CD8-positive, alpha-beta memory T cell (primary cell): ENCODE measurements at regions not wholly inside any gene's neighbourhood (a gene's known extent, or its start where the extent isn't known, plus 50 kb on each side); places are given as distances from the start of the nearest gene placed in this dataset.

Experiments
- CTCF ChIA-PET: fragments of 350-600 bp; sonication (Branson Sonifier 250); formaldehyde crosslinking; loops from one replicate; lab custom pipeline; 2021; ENCODE audit warnings: antibody characterized with exemption; lab: Charles Lee
- POLR2A ChIA-PET: fragments of 350-600 bp; sonication (Branson Sonifier 250); formaldehyde crosslinking; loops from one replicate; lab custom pipeline; 2021; ENCODE audit warnings: antibody characterized with exemption; lab: Charles Lee
- DNase-seq, 5 donors: peaks; one replicate each; pipeline versions ENCODE4 v3.0.0 to v3.0.0-alpha.2; 2020 to 2022; ENCODE audit warnings: mixed read lengths in 1 of 5
- H3K27ac ChIP-seq: one replicate; pipeline ENCODE4 v1.7.0; 2013; ENCODE audit warnings: low read depth, mild to moderate bottlenecking, low read length, moderate library complexity
- H3K27me3 ChIP-seq: 2 replicates; pipeline ENCODE4 v1.7.0; 2013; ENCODE audit warnings: low read length, mild to moderate bottlenecking; ENCODE audit not compliant: insufficient read depth, poor library complexity, severe bottlenecking
- H3K36me3 ChIP-seq: 2 replicates; pipeline ENCODE4 v1.7.0; 2013; ENCODE audit warnings: mild to moderate bottlenecking, low read length, moderate library complexity; ENCODE audit not compliant: insufficient read depth
- H3K4me1 ChIP-seq: 2 replicates; pipeline ENCODE4 v1.7.0; 2013; ENCODE audit warnings: mild to moderate bottlenecking, low read length, moderate library complexity; ENCODE audit not compliant: insufficient read depth
- H3K4me3 ChIP-seq: 2 replicates; pipeline ENCODE4 v1.7.0; 2013; ENCODE audit warnings: mild to moderate bottlenecking, low read length
- H3K9me3 ChIP-seq: 2 replicates; pipeline ENCODE4 v1.7.0; 2013; ENCODE audit warnings: mild to moderate bottlenecking, low read length
- H3K27ac Mint-ChIP-seq, 8 donors: one replicate each; pipeline ENCODE4 v1.8.0; 2020 to 2021; ENCODE audit warnings: mixed read lengths in 8 of 8, mild to moderate bottlenecking in 6 of 8, inconsistent platforms in 3 of 8, moderate library complexity in 3 of 8
- H3K27me3 Mint-ChIP-seq, 2 donors: one replicate each; pipeline ENCODE4 v1.8.0; 2020 to 2021; ENCODE audit warnings: mixed read lengths in 2 of 2, mild to moderate bottlenecking in 1 of 2, moderate library complexity in 1 of 2
- H3K36me3 Mint-ChIP-seq, 3 donors: one replicate each; pipeline ENCODE4 v1.8.0; 2020 to 2021; ENCODE audit warnings: mixed read lengths in 3 of 3, inconsistent platforms in 1 of 3, mild to moderate bottlenecking in 1 of 3
- H3K4me1 Mint-ChIP-seq, 3 donors: one replicate each; pipeline ENCODE4 v1.8.0; 2020 to 2021; ENCODE audit warnings: mixed read lengths in 3 of 3, inconsistent platforms in 1 of 3, mild to moderate bottlenecking in 1 of 3
- H3K4me3 Mint-ChIP-seq, 7 donors: one replicate each; pipeline ENCODE4 v1.8.0; 2020 to 2021; ENCODE audit warnings: mixed read lengths in 7 of 7, mild to moderate bottlenecking in 6 of 7, moderate library complexity in 4 of 7, inconsistent platforms in 2 of 7
- H3K9me3 Mint-ChIP-seq, 5 donors: one replicate each; pipeline ENCODE4 v1.8.0; 2020 to 2022; ENCODE audit warnings: mixed read lengths in 5 of 5, mild to moderate bottlenecking in 3 of 5, moderate library complexity in 2 of 5, inconsistent platforms in 1 of 5

GRCh38 chr6:155586090-155586489 lies 130.5 kb upstream of the NOX3 start:
- Histone ChIP-seq H3K4me1 (no peaks in the 10 kb centered on the region), H3K36me3 (no peaks in the 10 kb centered on the region), H3K4me3 (no peak overlapping the region), H3K27ac (no peak overlapping the region), H3K9me3 (no peaks in the 10 kb centered on the region), H3K27me3 (no peaks in the 10 kb centered on the region)
- H3K4me1 Mint-ChIP-seq = no peaks in the 10 kb centered on the region
- POLR2A ChIA-PET = no interaction called here
- no peak overlapping the region for H3K27ac Mint-ChIP-seq
- CTCF ChIA-PET = no interaction called here
- H3K27me3 Mint-ChIP-seq = peaks cover 0 to under 1% of the 10 kb centered on the region in 2 donors
- peaks cover 2 to 8% (median 3%) of the 10 kb centered on the region in 5 donors for H3K9me3 Mint-ChIP-seq
- no peak overlapping the region for H3K4me3 Mint-ChIP-seq
- H3K36me3 Mint-ChIP-seq = no peaks in the 10 kb centered on the region
- DNase-seq = no peak

GRCh38 chr6:155584006-155584405 lies 128.4 kb upstream of the NOX3 start:
- Mint-ChIP-seq H3K27ac (no peak overlapping the region), H3K4me3 (no peak overlapping the region), H3K9me3 (peaks cover 2 to 8% (median 3%) of the 10 kb centered on the region in 5 donors), H3K27me3 (peaks cover 0 to 2% of the 10 kb centered on the region in 2 donors), H3K4me1 (no peaks in the 10 kb centered on the region), H3K36me3 (no peaks in the 10 kb centered on the region)
- POLR2A ChIA-PET = no interaction called here
- Histone ChIP-seq H3K36me3 (no peaks in the 10 kb centered on the region), H3K27me3 (no peaks in the 10 kb centered on the region), H3K4me3 (no peak overlapping the region), H3K4me1 (no peaks in the 10 kb centered on the region), H3K9me3 (no peaks in the 10 kb centered on the region), H3K27ac (no peak overlapping the region)
- CTCF ChIA-PET = no interaction called here
- DNase-seq = no peak

- H3K27ac Mint-ChIP-seq = no peak overlapping the region
- no peak overlapping the region for H3K27ac ChIP-seq
- no peak overlapping the region for H3K4me3 ChIP-seq
- peaks cover 0 to 2% of the 10 kb centered on the region in 2 donors for H3K27me3 Mint-ChIP-seq
- ChIA-PET POLR2A (no interaction called here), CTCF (no interaction called here)
- H3K36me3 ChIP-seq = no peaks in the 10 kb centered on the region
- H3K9me3 ChIP-seq = no peaks in the 10 kb centered on the region
- no peak for DNase-seq
- no peaks in the 10 kb centered on the region for H3K36me3 Mint-ChIP-seq
- no peak overlapping the region for H3K4me3 Mint-ChIP-seq
- H3K4me1 ChIP-seq = no peaks in the 10 kb centered on the region
- H3K9me3 Mint-ChIP-seq = peaks cover 0 to 3% (median 0%) of the 10 kb centered on the region in 5 donors
- H3K4me1 Mint-ChIP-seq = no peaks in the 10 kb centered on the region
- H3K27me3 ChIP-seq = no peaks in the 10 kb centered on the region
Measured at GRCh38 chr6:155582016-155582991, 126.7 kb upstream of the NOX3 start.

GRCh38 chr6:155580904-155581303 lies 125.3 kb upstream of the NOX3 start:
- Mint-ChIP-seq H3K9me3 (peaks cover 0 to 3% (median 0%) of the 10 kb centered on the region in 5 donors), H3K27ac (no peak overlapping the region), H3K4me3 (no peak overlapping the region), H3K27me3 (peaks cover 2 to 9% of the 10 kb centered on the region in 2 donors), H3K4me1 (no peaks in the 10 kb centered on the region), H3K36me3 (no peaks in the 10 kb centered on the region)
- Histone ChIP-seq H3K36me3 (no peaks in the 10 kb centered on the region), H3K4me3 (no peak overlapping the region), H3K4me1 (no peaks in the 10 kb centered on the region), H3K27ac (no peak overlapping the region), H3K9me3 (no peaks in the 10 kb centered on the region), H3K27me3 (no peaks in the 10 kb centered on the region)
- no peak for DNase-seq
- ChIA-PET POLR2A (no interaction called here), CTCF (no interaction called here)

- no peaks in the 10 kb centered on the region for H3K36me3 Mint-ChIP-seq
- no peaks in the 10 kb centered on the region for H3K4me1 Mint-ChIP-seq
- no peak for DNase-seq
- H3K4me3 Mint-ChIP-seq = no peak overlapping the region
- H3K9me3 Mint-ChIP-seq = peaks cover 0 to 4% (median 0%) of the 10 kb centered on the region in 5 donors
- no peak overlapping the region for H3K27ac Mint-ChIP-seq
- Histone ChIP-seq H3K27me3 (no peaks in the 10 kb centered on the region), H3K4me1 (no peaks in the 10 kb centered on the region), H3K4me3 (no peak overlapping the region), H3K27ac (no peak overlapping the region), H3K36me3 (no peaks in the 10 kb centered on the region), H3K9me3 (no peaks in the 10 kb centered on the region)
- peaks cover 2 to 13% of the 10 kb centered on the region in 2 donors for H3K27me3 Mint-ChIP-seq
- CTCF ChIA-PET = no interaction called here
- POLR2A ChIA-PET = no interaction called here
Measured at GRCh38 chr6:155578251-155578650, 122.6 kb upstream of the NOX3 start.

- H3K4me3 Mint-ChIP-seq = no peak overlapping the region
Measured at GRCh38 chr6:155561966-155562364, 106.3 kb upstream of the NOX3 start.

GRCh38 chr6:155561257-155561965 lies 105.8 kb upstream of the NOX3 start:
- Mint-ChIP-seq H3K9me3 (no peaks in the 10 kb centered on the region), H3K4me3 (no peak overlapping the region), H3K4me1 (no peaks in the 10 kb centered on the region), H3K27ac (no peak overlapping the region), H3K27me3 (peaks cover 1 to 4% of the 10 kb centered on the region in 2 donors), H3K36me3 (no peaks in the 10 kb centered on the region)
- ChIA-PET POLR2A (no interaction called here), CTCF (no interaction called here)
- Histone ChIP-seq H3K4me1 (no peaks in the 10 kb centered on the region), H3K27me3 (no peaks in the 10 kb centered on the region), H3K9me3 (no peaks in the 10 kb centered on the region), H3K36me3 (no peaks in the 10 kb centered on the region), H3K4me3 (no peak overlapping the region), H3K27ac (no peak overlapping the region)
- DNase-seq = no peak

More at GRCh38 chr6:155561966-155562364, 106.3 kb upstream of the NOX3 start:
- Mint-ChIP-seq H3K36me3 (no peaks in the 10 kb centered on the region), H3K27me3 (peaks cover 0 to 1% of the 10 kb centered on the region in 2 donors), H3K27ac (no peak overlapping the region), H3K9me3 (no peaks in the 10 kb centered on the region), H3K4me1 (no peaks in the 10 kb centered on the region)
- no peaks in the 10 kb centered on the region for H3K36me3 ChIP-seq
- POLR2A ChIA-PET = no interaction called here
- no peaks in the 10 kb centered on the region for H3K9me3 ChIP-seq
- H3K4me3 ChIP-seq = no peak overlapping the region
- no peak overlapping the region for H3K27ac ChIP-seq
- no peaks in the 10 kb centered on the region for H3K27me3 ChIP-seq
- DNase-seq = no peak
- H3K4me1 ChIP-seq = no peaks in the 10 kb centered on the region
- CTCF ChIA-PET = no interaction called here

- CTCF ChIA-PET = no interaction called here
- POLR2A ChIA-PET = no interaction called here
- H3K27me3 Mint-ChIP-seq = no peaks in the 10 kb centered on the region
Measured at GRCh38 chr6:155549928-155550327, 94.3 kb upstream of the NOX3 start.

More at GRCh38 chr6:155549928-155550327, 94.3 kb upstream of the NOX3 start:
- H3K4me3 Mint-ChIP-seq = no peak overlapping the region
- H3K36me3 Mint-ChIP-seq = no peaks in the 10 kb centered on the region
- Histone ChIP-seq H3K36me3 (no peaks in the 10 kb centered on the region), H3K27me3 (no peaks in the 10 kb centered on the region), H3K4me1 (no peaks in the 10 kb centered on the region), H3K9me3 (no peaks in the 10 kb centered on the region), H3K4me3 (no peak overlapping the region), H3K27ac (no peak overlapping the region)
- no peaks in the 10 kb centered on the region for H3K4me1 Mint-ChIP-seq
- no peak overlapping the region for H3K27ac Mint-ChIP-seq
- H3K9me3 Mint-ChIP-seq = no peaks in the 10 kb centered on the region
- no peak for DNase-seq
